GM12878 (cell line): ENCODE measurements at regions not wholly inside any gene's neighbourhood (a gene's known extent, or its start where the extent isn't known, plus 50 kb on each side); places are given as distances from the start of the nearest gene placed in this dataset.

ENCODE experiments used
- ATAC-seq: fragments of 200-7000 bp; cut with Tn5 transposase; 3 replicates; pipeline ENCODE4 v1.9.1; 2020; ENCODE audit warnings: mild to moderate bottlenecking, moderate library complexity
- BruUV-seq: library from RNA; stranded (reverse); fragments of 400-500 nt; replicated peaks from 2 replicates; lab custom pipeline; 2021; lab: Mats Ljungman, UMichigan
- CTCF ChIA-PET: fragments of 300-600 bp; sonication (Branson Sonifier 250); formaldehyde crosslinking; extraction: SDS; loops from one replicate; lab custom pipeline; 2021; ENCODE audit warnings: inconsistent platforms; lab: Yijun Ruan, JAX
- POLR2A ChIA-PET: fragments of 350-600 bp; formaldehyde crosslinking; extraction: SDS; loops from one replicate; lab custom pipeline; 2021; ENCODE audit warnings: inconsistent platforms; lab: Charles Lee
- RAD21 ChIA-PET: fragments of 300-600 bp; sonication (Branson Sonifier 250); formaldehyde crosslinking; loops from one replicate; lab custom pipeline; 2023; ENCODE audit warnings: antibody characterized with exemption; ENCODE audit not compliant: unreplicated experiment; lab: Charles Lee
- SMC1A ChIA-PET: fragments of 300-600 bp; sonication (Branson Sonifier 250); formaldehyde crosslinking; loops from one replicate; lab custom pipeline; 2023; ENCODE audit not compliant: unreplicated experiment, uncharacterized antibody; lab: Charles Lee
- DNase-seq: peaks from one replicate; pipeline ENCODE4 v3.0.0-alpha.2; 2011; ENCODE audit warnings: low read depth, low spot score
- FAIRE-seq: peaks from 3 replicates; lab custom pipeline; 2011; peaks lifted over from hg19 to GRCh38; lab: Jason Lieb, UNC
- H2AFZ ChIP-seq: 2 replicates; pipeline ENCODE4 v1.6.0; 2011; ENCODE audit warnings: low read depth, low read length, control low read depth; ENCODE audit not compliant: control insufficient read depth
- H3K27ac ChIP-seq: 2 replicates; pipeline ENCODE4 v1.5.1; 2011; ENCODE audit warnings: control low read depth; ENCODE audit not compliant: control insufficient read depth, insufficient read depth
- H3K27me3 ChIP-seq, 2 experiments: replicated peaks in 1 of 2; 2 replicates each; pipeline versions ENCODE4 v1.6.0 to v1.6.1; 2011; ENCODE audit warnings: low read length in 1 of 2; ENCODE audit not compliant: control insufficient read depth in 2 of 2, insufficient read depth in 2 of 2
- H3K36me3 ChIP-seq, 2 experiments: 2 replicates each; pipeline ENCODE4 v1.5.1; 2011; ENCODE audit warnings: low read length in 1 of 2; ENCODE audit not compliant: control insufficient read depth in 2 of 2, insufficient read depth in 2 of 2
- H3K4me1 ChIP-seq: 2 replicates; pipeline ENCODE4 v1.6.1; 2011; ENCODE audit warnings: mild to moderate bottlenecking, low read length, moderate library complexity, mixed read lengths; ENCODE audit not compliant: control insufficient read depth, insufficient read depth
- H3K4me2 ChIP-seq: 2 replicates; pipeline ENCODE4 v1.6.0; 2011; ENCODE audit warnings: control low read depth; ENCODE audit not compliant: control insufficient read depth, insufficient read depth
- H3K4me3 ChIP-seq: fragments of 200-600 bp; sonication (generic); 2 replicates; pipeline ENCODE4 v1.5.1; 2016
- H3K79me2 ChIP-seq: 2 replicates; pipeline ENCODE4 v1.6.0; 2011; ENCODE audit warnings: low read length; ENCODE audit not compliant: control insufficient read depth, insufficient read depth
- H3K9ac ChIP-seq: 2 replicates; pipeline ENCODE4 v1.8.0; 2011; ENCODE audit warnings: low read length, control low read depth, mixed read lengths; ENCODE audit not compliant: control insufficient read depth, insufficient read depth
- H3K9me3 ChIP-seq: replicated peaks from 3 replicates; pipeline ENCODE4 v1.5.1; 2011; ENCODE audit warnings: mild to moderate bottlenecking, low read length; ENCODE audit not compliant: control insufficient read depth, insufficient read depth
- H4K20me1 ChIP-seq: 2 replicates; pipeline ENCODE4 v1.6.0; 2011; ENCODE audit not compliant: control insufficient read depth, insufficient read depth
- BRCA1 ChIP-seq: IDR thresholded peaks from 2 replicates; pipeline ENCODE4 v1.6.1; 2011; ENCODE audit warnings: low read depth, low read length, improper control_type of control experiment
- IKZF2 ChIP-seq, 2 experiments: fragments of 450-650 bp; IDR thresholded peaks; 2 replicates each; pipeline ENCODE4 v1.6.1; 2017; ENCODE audit warnings: mild to moderate bottlenecking in 2 of 2, moderate library complexity in 2 of 2
- JUND ChIP-seq: IDR thresholded peaks from 2 replicates; pipeline ENCODE4 v1.6.1; 2012; ENCODE audit warnings: low read depth, mild to moderate bottlenecking, low read length, improper control_type of control experiment, moderate library complexity
- MEF2B ChIP-seq: fragments of 450-650 bp; IDR thresholded peaks from 2 replicates; pipeline ENCODE4 v1.6.1; 2018; ENCODE audit warnings: mild to moderate bottlenecking, moderate library complexity; ENCODE audit not compliant: partially characterized antibody, poor library complexity, severe bottlenecking
- POLR2AphosphoS5 ChIP-seq: IDR thresholded peaks from 2 replicates; pipeline ENCODE4 v1.6.1; 2011; ENCODE audit warnings: mild to moderate bottlenecking, low read length, inconsistent platforms
- RCOR1 ChIP-seq: conservative IDR thresholded peaks from 2 replicates; pipeline ENCODE4 v1.6.1; 2012; ENCODE audit warnings: low read depth, low read length, improper control_type of control experiment
- SIN3A ChIP-seq: IDR thresholded peaks from 2 replicates; pipeline ENCODE4 v1.6.1; 2012; ENCODE audit warnings: low read depth, low read length, improper control_type of control experiment
- SRF ChIP-seq, 2 experiments: IDR thresholded peaks; 2 replicates each; pipeline ENCODE4 v1.6.1; 2011; ENCODE audit warnings: low read depth in 2 of 2, low read length in 2 of 2, mild to moderate bottlenecking in 1 of 2, moderate library complexity in 1 of 2
- STAT1 ChIP-seq: fragments of 450-650 bp; conservative IDR thresholded peaks from 2 replicates; pipeline ENCODE4 v1.6.1; 2014; ENCODE audit warnings: antibody characterized with exemption, mild to moderate bottlenecking
- SUPT20H ChIP-seq: IDR thresholded peaks from 2 replicates; pipeline ENCODE4 v1.6.1; 2011; ENCODE audit warnings: low read depth, mild to moderate bottlenecking, low read length, moderate library complexity, borderline replicate concordance; ENCODE audit not compliant: control insufficient read depth
- TAF1 ChIP-seq: IDR thresholded peaks from 2 replicates; pipeline ENCODE4 v1.6.1; 2011; ENCODE audit warnings: mild to moderate bottlenecking, low read depth, low read length, borderline replicate concordance
- TCF3 ChIP-seq: IDR thresholded peaks from 2 replicates; pipeline ENCODE4 v1.6.1; 2012; ENCODE audit warnings: low read depth, mild to moderate bottlenecking, low read length, borderline replicate concordance; ENCODE audit not compliant: insufficient read depth
- WRNIP1 ChIP-seq: IDR thresholded peaks from 2 replicates; pipeline ENCODE4 v1.6.1; 2011; ENCODE audit warnings: low read depth, low read length, improper control_type of control experiment, borderline replicate concordance
- ZBED1 ChIP-seq: IDR thresholded peaks from 2 replicates; pipeline ENCODE4 v1.6.1; 2016; ENCODE audit warnings: borderline replicate concordance
- ZNF207 ChIP-seq: fragments of 450-650 bp; IDR thresholded peaks from 2 replicates; pipeline ENCODE4 v1.6.1; 2014; ENCODE audit warnings: antibody characterized with exemption, mild to moderate bottlenecking, borderline replicate concordance
- ZNF24 ChIP-seq: fragments of 450-650 bp; IDR thresholded peaks from 2 replicates; pipeline ENCODE4 v1.6.1; 2017; ENCODE audit warnings: antibody characterized with exemption, mild to moderate bottlenecking
- WGBS: methylation state at CpG from one replicate; pipeline ENCODE4 v1.1.6; 2016; ENCODE audit warnings: low lambda C conversion rate; ENCODE audit not compliant: insufficient replicate concordance, insufficient coverage; ENCODE audit errors: missing lambda C conversion rate; 5-methylcytosine and 5-hydroxymethylcytosine counted together
- in situ Hi-C: fragments of 300-500 bp; cut with MboI; formaldehyde crosslinking; loops from 9 replicates; pipeline ENCODE4 v1.14.3; 2018; ENCODE audit warnings: mixed read lengths
- intact Hi-C: fragments of 100-400 bp; cut with micrococcal nuclease; formaldehyde crosslinking; loops from one replicate; pipeline ENCODE4 v1.14.2; 2022; ENCODE audit not compliant: unreplicated experiment
- TF ChIP-seq, protein P1 (sequence below): fragments of 150-350 bp; IDR thresholded peaks from 2 replicates; pipeline ENCODE4 v1.6.1; 2016; ENCODE audit warnings: low read depth, low read length
- TF ChIP-seq, protein P2 (sequence below): IDR thresholded peaks from 2 replicates; pipeline ENCODE4 v1.6.1; 2012; ENCODE audit warnings: mild to moderate bottlenecking, low read depth, low read length

DNA sequence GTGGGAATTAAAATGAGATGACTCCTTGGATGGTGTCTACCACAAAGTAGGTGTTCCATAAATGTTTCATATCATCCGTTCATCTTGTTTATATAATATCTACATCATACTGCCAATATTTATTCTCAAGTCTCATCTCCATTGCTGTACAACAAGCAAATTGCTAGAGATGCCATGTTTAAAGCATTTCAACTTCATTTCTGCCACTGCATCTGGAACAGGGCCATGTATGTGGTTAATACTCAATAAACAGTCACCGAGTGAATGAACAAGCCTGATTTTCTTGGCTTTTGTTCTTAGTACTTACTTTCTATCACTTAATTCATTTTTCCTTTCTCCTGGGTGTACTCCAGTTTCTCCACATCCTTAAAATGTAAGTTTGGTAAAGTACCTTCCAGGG is 107.6 kb downstream of the KCNJ2 start (continued):
- TF ChIP-seq TAF1 (no peak), WRNIP1 (no peak), JUND (no peak), RCOR1 (no peak), BRCA1 (no peak), MEF2B (no peak)

DNA sequence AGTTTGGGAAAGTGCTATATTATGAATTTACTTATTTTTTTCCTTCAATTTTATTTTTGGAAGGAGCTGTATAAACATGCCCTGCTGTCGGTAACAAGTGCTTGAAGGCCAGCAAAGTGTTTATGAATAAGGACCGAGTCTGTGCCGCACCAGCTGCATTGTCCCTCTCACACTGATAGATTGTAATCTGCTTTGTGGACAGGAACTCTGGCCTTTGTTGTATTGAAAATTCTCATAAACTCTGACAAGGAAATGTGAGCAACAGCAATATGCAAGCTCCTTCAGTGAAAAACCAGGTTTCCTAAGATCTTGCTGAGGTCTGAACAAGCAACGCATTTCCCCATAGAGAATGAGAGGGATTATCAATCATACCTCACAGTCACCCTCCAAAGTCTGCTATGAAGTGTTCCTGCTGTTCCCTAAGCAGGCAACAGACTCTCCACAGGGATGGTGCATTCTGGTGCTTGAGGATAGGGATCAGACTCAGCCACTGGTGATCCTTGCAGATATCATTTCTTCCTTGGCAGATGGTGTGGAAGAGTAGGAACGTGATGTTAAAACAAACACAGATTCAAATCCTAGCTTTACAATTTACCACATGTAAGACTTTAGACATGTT is 109.6 kb downstream of the KCNJ2 start:
- H3K79me2 ChIP-seq = no peaks in the 10 kb centered on the region
- H4K20me1 ChIP-seq = no peaks in the 10 kb centered on the region
- no peak overlapping the region for H3K4me2 ChIP-seq
- WGBS = 41% methylated on average over 5 of the region's 5 CpGs
- H3K36me3 ChIP-seq = no peaks in the 10 kb centered on the region
- no peak overlapping the region for H3K9ac ChIP-seq
- ATAC-seq = no peak
- ChIA-PET SMC1A (interaction anchor here (0.7 to 3.5 kb wide), 13 partner anchors 10 to 156 kb away, joined by 3 to 25 read pairs (median 4); no protein-coding TSS in a partner anchor), POLR2A (no interaction called here), CTCF (interaction anchor here (0.6 to 2.0 kb wide), 5 partner anchors 8 to 220 kb away, joined by 3 to 5 read pairs (median 3); no protein-coding TSS in a partner anchor), RAD21 (interaction anchor here (1.0 to 1.1 kb wide), 2 partner anchors 22 to 30 kb away, joined by 3 read pairs; no protein-coding TSS in a partner anchor)
- no peaks in the 10 kb centered on the region for H3K27me3 ChIP-seq
- intact Hi-C loops = no loop called here
- H3K4me1 ChIP-seq = no peaks in the 10 kb centered on the region
- H2AFZ ChIP-seq = no peak overlapping the region
- no peak overlapping the region for H3K4me3 ChIP-seq
- H3K27ac ChIP-seq = no peak overlapping the region
- FAIRE-seq = no peak
- DNase-seq = no peak
- in situ Hi-C loops = no loop called here
- no peaks in the 10 kb centered on the region for H3K9me3 ChIP-seq
- BruUV-seq = no TSS peak
- TF ChIP-seq, protein P1, sequence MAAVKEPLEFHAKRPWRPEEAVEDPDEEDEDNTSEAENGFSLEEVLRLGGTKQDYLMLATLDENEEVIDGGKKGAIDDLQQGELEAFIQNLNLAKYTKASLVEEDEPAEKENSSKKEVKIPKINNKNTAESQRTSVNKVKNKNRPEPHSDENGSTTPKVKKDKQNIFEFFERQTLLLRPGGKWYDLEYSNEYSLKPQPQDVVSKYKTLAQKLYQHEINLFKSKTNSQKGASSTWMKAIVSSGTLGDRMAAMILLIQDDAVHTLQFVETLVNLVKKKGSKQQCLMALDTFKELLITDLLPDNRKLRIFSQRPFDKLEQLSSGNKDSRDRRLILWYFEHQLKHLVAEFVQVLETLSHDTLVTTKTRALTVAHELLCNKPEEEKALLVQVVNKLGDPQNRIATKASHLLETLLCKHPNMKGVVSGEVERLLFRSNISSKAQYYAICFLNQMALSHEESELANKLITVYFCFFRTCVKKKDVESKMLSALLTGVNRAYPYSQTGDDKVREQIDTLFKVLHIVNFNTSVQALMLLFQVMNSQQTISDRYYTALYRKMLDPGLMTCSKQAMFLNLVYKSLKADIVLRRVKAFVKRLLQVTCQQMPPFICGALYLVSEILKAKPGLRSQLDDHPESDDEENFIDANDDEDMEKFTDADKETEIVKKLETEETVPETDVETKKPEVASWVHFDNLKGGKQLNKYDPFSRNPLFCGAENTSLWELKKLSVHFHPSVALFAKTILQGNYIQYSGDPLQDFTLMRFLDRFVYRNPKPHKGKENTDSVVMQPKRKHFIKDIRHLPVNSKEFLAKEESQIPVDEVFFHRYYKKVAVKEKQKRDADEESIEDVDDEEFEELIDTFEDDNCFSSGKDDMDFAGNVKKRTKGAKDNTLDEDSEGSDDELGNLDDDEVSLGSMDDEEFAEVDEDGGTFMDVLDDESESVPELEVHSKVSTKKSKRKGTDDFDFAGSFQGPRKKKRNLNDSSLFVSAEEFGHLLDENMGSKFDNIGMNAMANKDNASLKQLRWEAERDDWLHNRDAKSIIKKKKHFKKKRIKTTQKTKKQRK = no peak
- no peak for TF ChIP-seq SRF (IDR thresholded peaks at IDR 0.05; ENCODE audit: low read depth in 2 of 2, low read length in 2 of 2)
- no peak for TF ChIP-seq STAT1
- no peak for TF ChIP-seq ZNF207
- no peak for TF ChIP-seq IKZF2 (IDR thresholded peaks at IDR 0.05)
- no peak for TF ChIP-seq SUPT20H
- TF ChIP-seq, protein P2, sequence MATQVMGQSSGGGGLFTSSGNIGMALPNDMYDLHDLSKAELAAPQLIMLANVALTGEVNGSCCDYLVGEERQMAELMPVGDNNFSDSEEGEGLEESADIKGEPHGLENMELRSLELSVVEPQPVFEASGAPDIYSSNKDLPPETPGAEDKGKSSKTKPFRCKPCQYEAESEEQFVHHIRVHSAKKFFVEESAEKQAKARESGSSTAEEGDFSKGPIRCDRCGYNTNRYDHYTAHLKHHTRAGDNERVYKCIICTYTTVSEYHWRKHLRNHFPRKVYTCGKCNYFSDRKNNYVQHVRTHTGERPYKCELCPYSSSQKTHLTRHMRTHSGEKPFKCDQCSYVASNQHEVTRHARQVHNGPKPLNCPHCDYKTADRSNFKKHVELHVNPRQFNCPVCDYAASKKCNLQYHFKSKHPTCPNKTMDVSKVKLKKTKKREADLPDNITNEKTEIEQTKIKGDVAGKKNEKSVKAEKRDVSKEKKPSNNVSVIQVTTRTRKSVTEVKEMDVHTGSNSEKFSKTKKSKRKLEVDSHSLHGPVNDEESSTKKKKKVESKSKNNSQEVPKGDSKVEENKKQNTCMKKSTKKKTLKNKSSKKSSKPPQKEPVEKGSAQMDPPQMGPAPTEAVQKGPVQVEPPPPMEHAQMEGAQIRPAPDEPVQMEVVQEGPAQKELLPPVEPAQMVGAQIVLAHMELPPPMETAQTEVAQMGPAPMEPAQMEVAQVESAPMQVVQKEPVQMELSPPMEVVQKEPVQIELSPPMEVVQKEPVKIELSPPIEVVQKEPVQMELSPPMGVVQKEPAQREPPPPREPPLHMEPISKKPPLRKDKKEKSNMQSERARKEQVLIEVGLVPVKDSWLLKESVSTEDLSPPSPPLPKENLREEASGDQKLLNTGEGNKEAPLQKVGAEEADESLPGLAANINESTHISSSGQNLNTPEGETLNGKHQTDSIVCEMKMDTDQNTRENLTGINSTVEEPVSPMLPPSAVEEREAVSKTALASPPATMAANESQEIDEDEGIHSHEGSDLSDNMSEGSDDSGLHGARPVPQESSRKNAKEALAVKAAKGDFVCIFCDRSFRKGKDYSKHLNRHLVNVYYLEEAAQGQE = no peak
- TF ChIP-seq ZBED1 = no peak
- TF ChIP-seq WRNIP1 = no peak
- no peak for TF ChIP-seq SIN3A
- no peak for TF ChIP-seq ZNF24
- no peak for TF ChIP-seq TCF3
- TF ChIP-seq POLR2AphosphoS5 = no peak
